Activated CD8-positive, alpha-beta T cell treated with anti-CD3 and anti-CD28 coated beads, Interleukin-2, amount 10 ng/mL, durations not matched to agents 7 days and 5 days (primary cell): ENCODE measurements at regions not wholly inside any gene's neighbourhood (a gene's known extent, or its start where the extent isn't known, plus 50 kb on each side); places are given as distances from the start of the nearest gene placed in this dataset.
"Not testable (repeated sequence)": the region's sequence is repeated elsewhere in the genome, so short reads cannot be mapped to it uniquely, and the experiment has no call there.

Source experiments
- ATAC-seq: fragments of 150-1000 bp; cut with Tn5 transposase; one replicate; pipeline ENCODE4 v1.10.0; 2021; ENCODE audit warnings: moderate library complexity
- CTCF ChIA-PET: fragments of 350-600 bp; sonication (Branson Sonifier 250); formaldehyde crosslinking; loops from one replicate; lab custom pipeline; 2021; ENCODE audit warnings: antibody characterized with exemption; lab: Charles Lee
- POLR2A ChIA-PET: fragments of 350-600 bp; sonication (Branson Sonifier 250); formaldehyde crosslinking; loops from one replicate; lab custom pipeline; 2021; ENCODE audit warnings: antibody characterized with exemption; lab: Charles Lee
- DNase-seq: peaks from one replicate; pipeline ENCODE4 v3.0.0-alpha.2; 2020
- H3K27ac Mint-ChIP-seq: one replicate; pipeline ENCODE4 v1.8.0; 2021; ENCODE audit warnings: mild to moderate bottlenecking, mixed read lengths
- H3K27me3 Mint-ChIP-seq: one replicate; pipeline ENCODE4 v1.8.0; 2021; ENCODE audit warnings: low read depth, mixed read lengths
- H3K36me3 Mint-ChIP-seq: one replicate; pipeline ENCODE4 v1.8.0; 2021; ENCODE audit warnings: low read depth, mixed read lengths
- H3K4me1 Mint-ChIP-seq: one replicate; pipeline ENCODE4 v1.8.0; 2021; ENCODE audit warnings: low read depth, mixed read lengths
- H3K4me3 Mint-ChIP-seq: one replicate; pipeline ENCODE4 v1.8.0; 2021; ENCODE audit warnings: mild to moderate bottlenecking, mixed read lengths
- H3K9me3 Mint-ChIP-seq: one replicate; pipeline ENCODE4 v1.8.0; 2022; ENCODE audit warnings: mixed read lengths; ENCODE audit not compliant: insufficient read depth

GRCh38 chrX:63409934-63410333, 58.8 kb upstream of the SPIN4 start:
- POLR2A ChIA-PET, CTCF ChIA-PET, ATAC-seq, H3K4me3 Mint-ChIP-seq, H3K27me3 Mint-ChIP-seq, H3K4me1 Mint-ChIP-seq, H3K27ac Mint-ChIP-seq, DNase-seq, H3K36me3 Mint-ChIP-seq, H3K9me3 Mint-ChIP-seq: not testable (repeated sequence)

GRCh38 chrX:63408050-63408449, 56.9 kb upstream of the SPIN4 start:
- POLR2A ChIA-PET, result no interaction called here
- Mint-ChIP-seq H3K36me3 (no peaks in the 10 kb centered on the region), H3K9me3 (no peaks in the 10 kb centered on the region), H3K4me1 (no peaks in the 10 kb centered on the region), H3K27me3 (no peaks in the 10 kb centered on the region), H3K4me3 (no peak overlapping the region), H3K27ac (no peak overlapping the region)
- no peak for ATAC-seq
- CTCF ChIA-PET, result no interaction called here
- DNase-seq, result no peak

GRCh38 chrX:63404332-63404731, 53.2 kb upstream of the SPIN4 start:
- Mint-ChIP-seq H3K9me3 (no peaks in the 10 kb centered on the region), H3K27me3 (no peaks in the 10 kb centered on the region), H3K4me1 (no peaks in the 10 kb centered on the region), H3K27ac (no peak overlapping the region), H3K36me3 (no peaks in the 10 kb centered on the region), H3K4me3 (no peak overlapping the region)
- ATAC-seq (no peak), DNase-seq (no peak)
- CTCF ChIA-PET, result no interaction called here
- POLR2A ChIA-PET, result no interaction called here

- no peak overlapping the region for H3K27ac Mint-ChIP-seq
- no peaks in the 10 kb centered on the region for H3K9me3 Mint-ChIP-seq
- no peaks in the 10 kb centered on the region for H3K36me3 Mint-ChIP-seq
- H3K27me3 Mint-ChIP-seq, result no peaks in the 10 kb centered on the region
- no peak for DNase-seq
- ChIA-PET POLR2A (no interaction called here), CTCF (no interaction called here)
- H3K4me1 Mint-ChIP-seq, result no peaks in the 10 kb centered on the region
- no peak for ATAC-seq
- H3K4me3 Mint-ChIP-seq, result no peak overlapping the region
These were observed 51.0 kb upstream of the SPIN4 start for GRCh38 chrX:63402106-63402505.
